HG02981 (cell line): ENCODE measurements at regions not wholly inside any gene's neighbourhood (a gene's known extent, or its start where the extent isn't known, plus 50 kb on each side); places are given as distances from the start of the nearest gene placed in this dataset.
A peak's percentile ranks its signal among the peaks of the same experiment; 100 is the strongest.

Experiments
- ATAC-seq: cut with Tn5 transposase; IDR thresholded peaks from one replicate; pipeline ENCODE4 v1.9.1; 2021; ENCODE audit warnings: mild to moderate bottlenecking, moderate library complexity; ENCODE audit not compliant: unreplicated experiment

DNA sequence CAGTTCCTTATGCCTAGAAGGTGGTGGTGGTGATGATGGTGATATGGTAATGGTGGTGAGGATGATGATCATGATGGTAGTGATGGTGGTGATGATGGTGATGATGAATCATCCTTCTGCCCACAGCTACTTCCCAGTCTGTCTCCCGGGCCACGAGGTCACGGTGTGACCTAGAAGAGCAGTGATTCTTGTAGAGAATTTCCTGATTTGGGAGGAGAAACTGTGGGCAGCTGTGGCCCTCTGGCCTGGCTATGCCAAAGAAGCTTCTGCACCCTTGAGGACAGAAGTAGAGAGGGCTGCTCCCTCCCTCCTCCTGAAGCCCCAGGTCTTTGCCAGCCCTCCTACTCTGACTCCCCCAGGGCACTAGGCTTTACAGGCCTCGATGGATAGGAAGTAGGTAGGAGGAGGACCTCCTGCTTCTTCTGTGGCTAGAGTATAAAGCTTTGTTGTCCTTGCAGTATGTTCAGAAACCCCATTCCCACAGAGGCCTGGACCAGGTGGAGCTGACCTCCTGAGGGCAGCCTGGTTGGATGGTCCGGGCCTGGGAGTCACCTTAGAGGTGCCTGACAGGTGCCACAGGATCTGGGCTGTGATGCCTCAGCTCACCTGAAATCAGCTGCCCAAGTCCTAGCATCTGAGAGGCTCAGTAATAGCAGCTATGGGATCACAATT is 57.9 kb upstream of the EPAS1 start:
- ATAC-seq, result no peak

DNA sequence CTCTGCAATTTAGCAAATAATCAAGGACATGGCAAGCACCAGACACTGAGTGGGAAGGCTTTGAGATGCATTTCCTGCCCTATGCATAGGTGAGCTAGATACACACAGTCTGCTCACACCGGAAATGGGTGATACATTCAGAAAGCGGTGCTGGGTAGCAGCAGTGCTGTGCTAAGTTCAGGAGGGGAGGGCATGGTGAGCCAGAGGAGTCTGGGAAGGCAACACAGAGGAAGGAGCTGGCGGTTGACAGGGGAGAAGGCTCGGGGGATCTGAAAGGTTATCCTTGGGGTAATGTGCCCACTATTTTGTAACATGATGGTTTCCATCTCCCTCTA is 57.4 kb upstream of the EPAS1 start:
- peak; percentile 49 for ATAC-seq

DNA sequence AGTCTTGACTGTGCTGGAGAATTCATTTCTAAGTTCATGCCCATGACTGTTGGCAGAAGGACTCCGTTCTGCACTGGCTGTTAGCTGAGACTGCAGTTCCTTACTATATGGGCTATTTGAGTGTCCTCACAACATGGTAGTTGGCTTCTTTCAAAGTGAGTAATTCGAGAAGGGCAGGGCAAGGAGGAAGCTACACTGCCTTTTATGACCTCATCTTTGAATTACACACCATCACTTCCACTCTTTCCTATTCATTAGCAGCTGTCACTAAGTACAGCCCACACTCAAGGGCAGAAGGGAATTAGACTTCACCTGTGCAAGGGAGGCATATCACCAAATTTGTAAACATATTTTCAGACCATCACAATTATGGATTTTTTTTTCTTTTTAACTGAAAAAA is 55.9 kb upstream of the EPAS1 start:
- no peak for ATAC-seq

DNA sequence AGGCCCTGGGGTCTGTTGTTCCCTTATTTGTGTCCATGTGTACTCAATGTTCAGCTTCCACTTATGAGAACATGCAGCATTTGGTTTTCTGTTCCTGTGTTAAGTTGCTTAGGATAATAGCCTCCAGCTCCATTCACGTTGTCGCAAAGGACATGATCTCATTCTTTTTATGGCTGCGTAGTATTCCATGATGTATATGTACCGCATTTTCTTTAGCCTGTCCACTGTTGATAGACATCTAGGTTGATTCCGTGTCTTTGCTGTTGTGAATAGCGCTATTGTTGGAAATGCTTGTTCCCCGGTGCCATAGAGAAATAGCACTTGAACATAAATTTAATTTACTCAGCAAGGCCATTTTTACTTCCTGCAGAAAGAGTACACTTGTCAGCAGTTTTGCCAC is 51.3 kb upstream of the EPAS1 start:
- ATAC-seq, result no peak

DNA sequence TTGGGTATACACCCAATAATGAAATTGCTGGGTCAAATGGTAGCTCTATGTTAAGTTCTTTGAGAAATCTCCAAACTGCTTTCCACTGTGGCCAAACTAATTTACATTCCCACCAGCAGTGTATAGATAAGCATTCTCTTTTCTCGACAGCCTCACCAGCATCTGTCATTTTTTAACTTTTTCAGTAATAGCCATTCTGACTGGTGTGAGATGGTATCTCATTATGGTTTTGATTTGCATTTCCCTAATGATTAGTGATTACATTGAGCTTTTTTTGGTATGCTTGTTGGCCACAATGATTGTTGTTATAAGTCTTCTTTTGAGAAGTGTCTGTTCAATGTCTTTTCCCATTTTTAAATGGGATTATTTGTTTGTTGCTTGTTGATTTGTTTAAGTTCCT is 50.4 kb upstream of the EPAS1 start:
- ATAC-seq, result peak; percentile 91
